Psoas muscle (tissue), 7 donors: ENCODE measurements at regions not wholly inside any gene's neighbourhood (a gene's known extent, or its start where the extent isn't known, plus 50 kb on each side); places are given as distances from the start of the nearest gene placed in this dataset.

Source experiments
- ATAC-seq, 4 donors: fragments of 200-7000 bp; cut with Tn5 transposase; one replicate each; pipeline ENCODE4 v1.9.1; 2020; ENCODE audit warnings: moderate library complexity in 3 of 4, mild to moderate bottlenecking in 2 of 4
- DNase-seq, 2 donors: peaks; one replicate each; pipeline ENCODE4 v3.0.0-alpha.2; 2020
- H3K27ac ChIP-seq: fragments of 200-600 bp; one replicate; pipeline ENCODE4 v1.8.0; 2022
- H3K27me3 ChIP-seq, 3 donors: fragments of 200-600 bp in 1 of 3; one replicate each; pipeline versions ENCODE4 v1.6.1 to v1.8.0; 2013 to 2022; ENCODE audit warnings: low read length in 2 of 3, mild to moderate bottlenecking in 2 of 3, moderate library complexity in 1 of 3; ENCODE audit not compliant: insufficient read depth in 3 of 3
- H3K36me3 ChIP-seq, 2 donors: fragments of 200-600 bp in 1 of 2; one replicate each; pipeline versions ENCODE4 v1.6.1 to v1.8.0; 2013 to 2022; ENCODE audit warnings: low read depth in 1 of 2, mild to moderate bottlenecking in 1 of 2, moderate library complexity in 1 of 2; ENCODE audit not compliant: insufficient read depth in 1 of 2
- H3K4me1 ChIP-seq: fragments of 200-600 bp; one replicate; pipeline ENCODE4 v1.8.0; 2022
- H3K4me3 ChIP-seq: fragments of 200-600 bp; one replicate; pipeline ENCODE4 v1.8.0; 2022; ENCODE audit warnings: mild to moderate bottlenecking
- H3K9me3 ChIP-seq: fragments of 200-600 bp; one replicate; pipeline ENCODE4 v1.8.0; 2022
- CTCF ChIP-seq: fragments of 200-600 bp; IDR thresholded peaks from one replicate; pipeline ENCODE4 v1.8.0; 2022; ENCODE audit warnings: antibody characterized with exemption
- WGBS, 3 donors: extraction: QIAGEN DNeasy Blood & Tissue Kit; methylation state at CpG; one replicate each; pipeline versions ENCODE4 v1.1.6 to v1.1.7; 2013; 5-methylcytosine and 5-hydroxymethylcytosine counted together
- intact Hi-C, 2 donors: fragments of 100-400 bp; cut with DNase I; formaldehyde crosslinking; loops; one replicate each; pipeline versions ENCODE4 v1.11.0 to v1.14.2; 2022
- donor health status: healthy with polysubstance abuse.
- donor health status: DM: no; HTN: no; CAD: no; lungs with moderate emphysema.
- donor health status: Bipolar disorder and iron deficiency.
- donor health status: healthy.
- donor health status: DM: yes; HTN: yes; CAD: no.
- donor health status: DM: no; HTN: no; CAD: no.
- donor health status: DM: yes; HTN: yes; CAD: no.

GRCh38 chrX:10393241-10393640, 227.1 kb downstream of the MID1 start:
- Histone ChIP-seq H3K27ac (no peak overlapping the region), H3K9me3 (no peaks in the 10 kb centered on the region), H3K4me3 (no peak overlapping the region), H3K27me3 (no peaks in the 10 kb centered on the region), H3K4me1 (no peaks in the 10 kb centered on the region), H3K36me3 (no peaks in the 10 kb centered on the region)
- 65 to 93% (median 87%) methylated on average over 3 of the region's 3 CpGs for WGBS, 3 donors
- DNase-seq, result no peak
- no peak for ATAC-seq
- intact Hi-C loops, result no loop called here
- no peak for TF ChIP-seq CTCF

GRCh38 chrX:10393899-10394298, 226.5 kb downstream of the MID1 start:
- Histone ChIP-seq H3K4me3 (no peak overlapping the region), H3K9me3 (no peaks in the 10 kb centered on the region), H3K27ac (no peak overlapping the region), H3K27me3 (no peaks in the 10 kb centered on the region), H3K36me3 (no peaks in the 10 kb centered on the region), H3K4me1 (no peaks in the 10 kb centered on the region)
- intact Hi-C loops, result no loop called here
- TF ChIP-seq CTCF, result no peak
- no peak for DNase-seq
- no peak for ATAC-seq
- 21 to 30% (median 26%) methylated on average over 6 of the region's 6 CpGs for WGBS, 3 donors

- TF ChIP-seq CTCF, result no peak
Measured at GRCh38 chrX:10395179-10395578, 225.2 kb downstream of the MID1 start.

More at GRCh38 chrX:10395179-10395578, 225.2 kb downstream of the MID1 start:
- no peaks in the 10 kb centered on the region for H3K4me1 ChIP-seq
- no peaks in the 10 kb centered on the region for H3K27me3 ChIP-seq
- no peak overlapping the region for H3K4me3 ChIP-seq
- 42 to 86% (median 80%) methylated on average over 3 of the region's 3 CpGs for whole genome bisulfite sequencing, 3 donors
- intact Hi-C loops, result no loop called here
- H3K9me3 ChIP-seq, result no peaks in the 10 kb centered on the region
- H3K27ac ChIP-seq, result no peak overlapping the region
- ATAC-seq (no peak), DNase-seq (no peak)
- no peaks in the 10 kb centered on the region for H3K36me3 ChIP-seq
